NOMO-1 (cell line): ENCODE measurements at regions not wholly inside any gene's neighbourhood (a gene's known extent, or its start where the extent isn't known, plus 50 kb on each side); places are given as distances from the start of the nearest gene placed in this dataset.
"Not testable (repeated sequence)": the region's sequence is repeated elsewhere in the genome, so short reads cannot be mapped to it uniquely, and the experiment has no call there.

ENCODE experiments used
- DNase-seq, 2 experiments: peaks; one replicate each; lab custom pipeline; 2025; ENCODE audit not compliant: unreplicated experiment in 2 of 2; lab: John Stamatoyannopoulos, UW

- no peak for DNase-seq
Measured at GRCh38 chrX:138875472-138875871, 164.0 kb upstream of the FGF13 start.

GRCh38 chrX:138874271-138874935 is 162.9 kb upstream of the FGF13 start:
- no peak for DNase-seq

- DNase-seq: not testable (repeated sequence)
Measured at GRCh38 chrX:138873640-138874039, 162.1 kb upstream of the FGF13 start.

- no peak for DNase-seq
Measured at GRCh38 chrX:138872537-138872936, 161.0 kb upstream of the FGF13 start.

GRCh38 chrX:138871739-138872138 is 160.2 kb upstream of the FGF13 start:
- no peak for DNase-seq

GRCh38 chrX:138866643-138867042 is 155.1 kb upstream of the FGF13 start:
- no peak for DNase-seq

GRCh38 chrX:138865093-138865649 is 153.7 kb upstream of the FGF13 start:
- DNase-seq: no peak

- DNase-seq: no peak
Measured at GRCh38 chrX:138859421-138859820, 147.9 kb upstream of the FGF13 start.

GRCh38 chrX:138858951-138859350 is 147.4 kb upstream of the FGF13 start:
- DNase-seq: peak in 1 of 2 experiments; percentile 10

GRCh38 chrX:138858438-138858837 is 146.9 kb upstream of the FGF13 start:
- peak; percentile 54 to 75 for DNase-seq

- no peak for DNase-seq
Measured at GRCh38 chrX:138856881-138857604, 145.5 kb upstream of the FGF13 start.

- DNase-seq: no peak
Measured at GRCh38 chrX:138853936-138854335, 142.4 kb upstream of the FGF13 start.

GRCh38 chrX:138849521-138849920 is 138.0 kb upstream of the FGF13 start:
- no peak for DNase-seq

GRCh38 chrX:138847930-138848329 is 136.4 kb upstream of the FGF13 start:
- DNase-seq: peak in 1 of 2 experiments; percentile 3

- no peak for DNase-seq
Measured at GRCh38 chrX:138845786-138846185, 134.3 kb upstream of the FGF13 start.

- not testable (repeated sequence) for DNase-seq
Measured at GRCh38 chrX:138807400-138807799, 95.9 kb upstream of the FGF13 start.

- DNase-seq: peak in 1 of 2 experiments; percentile 23
Measured at GRCh38 chrX:138794246-138794645, 82.7 kb upstream of the FGF13 start.

- no peak for DNase-seq
Measured at GRCh38 chrX:138791551-138791950, 80.0 kb upstream of the FGF13 start.

- DNase-seq: peak in 1 of 2 experiments; percentile 47
Measured at GRCh38 chrX:138788771-138789170, 77.3 kb upstream of the FGF13 start.

- not testable (repeated sequence) for DNase-seq
Measured at GRCh38 chrX:138778576-138778909, 67.0 kb upstream of the FGF13 start.

GRCh38 chrX:138777908-138778575 is 66.5 kb upstream of the FGF13 start:
- not testable (repeated sequence) for DNase-seq
